Endothelial cell (in vitro differentiated cells): ENCODE measurements at regions not wholly inside any gene's neighbourhood (a gene's known extent, or its start where the extent isn't known, plus 50 kb on each side); places are given as distances from the start of the nearest gene placed in this dataset.
"Not testable (repeated sequence)": the region's sequence is repeated elsewhere in the genome, so short reads cannot be mapped to it uniquely, and the experiment has no call there.

Experiments used
- DNase-seq: peaks from one replicate; pipeline ENCODE4 v3.0.0; 2021; ENCODE audit warnings: low spot score
- H3K27ac Mint-ChIP-seq: one replicate; pipeline ENCODE4 v1.8.0; 2021; ENCODE audit warnings: mixed read lengths, inconsistent platforms; ENCODE audit not compliant: unreplicated experiment
- H3K27me3 Mint-ChIP-seq: one replicate; pipeline ENCODE4 v1.8.0; 2021; ENCODE audit warnings: mild to moderate bottlenecking, moderate library complexity, mixed read lengths, inconsistent platforms; ENCODE audit not compliant: unreplicated experiment
- H3K36me3 Mint-ChIP-seq: one replicate; pipeline ENCODE4 v1.8.0; 2021; ENCODE audit warnings: mild to moderate bottlenecking, low read depth, mixed read lengths, inconsistent platforms; ENCODE audit not compliant: unreplicated experiment
- H3K4me1 Mint-ChIP-seq: one replicate; pipeline ENCODE4 v1.8.0; 2021; ENCODE audit warnings: mild to moderate bottlenecking, mixed read lengths, inconsistent platforms; ENCODE audit not compliant: unreplicated experiment
- H3K4me3 Mint-ChIP-seq: one replicate; pipeline ENCODE4 v1.8.0; 2021; ENCODE audit warnings: mild to moderate bottlenecking, mixed read lengths, inconsistent platforms; ENCODE audit not compliant: unreplicated experiment
- H3K9me3 Mint-ChIP-seq: one replicate; pipeline ENCODE4 v1.8.0; 2021; ENCODE audit warnings: mixed read lengths, inconsistent platforms; ENCODE audit not compliant: unreplicated experiment
- CTCF ChIP-seq: fragments of 200-600 bp; sonication (generic); IDR thresholded peaks from one replicate; pipeline ENCODE4 v1.5.0; 2021; ENCODE audit warnings: antibody characterized with exemption; ENCODE audit not compliant: unreplicated experiment

GRCh38 chr12:67788118-67788517 lies 139.6 kb downstream of the DYRK2 start:
- no peak overlapping the region for H3K4me3 Mint-ChIP-seq
- peaks cover 22% of the 10 kb centered on the region for H3K4me1 Mint-ChIP-seq
- TF ChIP-seq CTCF = no peak
- H3K36me3 Mint-ChIP-seq = peaks cover 10% of the 10 kb centered on the region
- no peak for DNase-seq
- peaks cover 2% of the 10 kb centered on the region for H3K27me3 Mint-ChIP-seq
- no peak overlapping the region for H3K27ac Mint-ChIP-seq
- no peaks in the 10 kb centered on the region for H3K9me3 Mint-ChIP-seq

GRCh38 chr12:67789266-67789665 lies 140.7 kb downstream of the DYRK2 start:
- Mint-ChIP-seq H3K27me3 (peaks cover 2% of the 10 kb centered on the region), H3K9me3 (no peaks in the 10 kb centered on the region), H3K27ac (no peak overlapping the region), H3K36me3 (peaks cover 10% of the 10 kb centered on the region), H3K4me3 (no peak overlapping the region), H3K4me1 (peaks cover 11% of the 10 kb centered on the region)
- DNase-seq = no peak
- no peak for TF ChIP-seq CTCF

- no peak overlapping the region for H3K4me3 Mint-ChIP-seq
- peaks cover 10% of the 10 kb centered on the region for H3K36me3 Mint-ChIP-seq
- H3K4me1 Mint-ChIP-seq = peaks cover 4% of the 10 kb centered on the region
- H3K27me3 Mint-ChIP-seq = peaks cover 2% of the 10 kb centered on the region
- DNase-seq = no peak
- no peaks in the 10 kb centered on the region for H3K9me3 Mint-ChIP-seq
- no peak for TF ChIP-seq CTCF
- H3K27ac Mint-ChIP-seq = no peak overlapping the region
Observed at GRCh38 chr12:67790660-67791059, 142.1 kb downstream of the DYRK2 start.

DNA sequence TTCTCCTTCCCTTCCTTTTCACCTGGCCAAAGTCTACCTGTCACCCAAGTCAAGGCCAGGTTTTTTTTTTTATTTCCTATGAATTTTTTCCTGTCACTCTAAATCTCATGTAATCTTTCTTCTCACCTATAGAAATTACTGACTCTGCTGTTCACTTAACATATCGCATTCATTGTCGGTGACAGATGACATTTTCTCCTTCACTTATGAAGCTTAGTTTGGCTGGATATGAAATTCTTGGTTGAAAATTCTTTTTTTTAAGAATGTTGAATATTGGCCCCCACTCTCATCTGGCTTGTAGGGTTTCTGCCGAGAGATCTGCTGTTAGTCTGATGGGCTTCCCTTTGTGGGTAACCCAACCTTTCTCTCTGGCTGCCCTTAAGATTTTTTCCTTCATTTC lies 142.8 kb downstream of the DYRK2 start:
- not testable (repeated sequence) for H3K4me1 Mint-ChIP-seq, H3K9me3 Mint-ChIP-seq, H3K27me3 Mint-ChIP-seq, H3K36me3 Mint-ChIP-seq, DNase-seq, H3K27ac Mint-ChIP-seq, H3K4me3 Mint-ChIP-seq

GRCh38 chr12:67792185-67792584 lies 143.6 kb downstream of the DYRK2 start:
- Mint-ChIP-seq H3K4me3 (no peak overlapping the region), H3K36me3 (peaks cover 10% of the 10 kb centered on the region), H3K27ac (no peak overlapping the region), H3K9me3 (no peaks in the 10 kb centered on the region), H3K4me1 (peaks cover 4% of the 10 kb centered on the region), H3K27me3 (peaks cover 2% of the 10 kb centered on the region)
- no peak for TF ChIP-seq CTCF
- DNase-seq = no peak

- TF ChIP-seq CTCF = no peak
- DNase-seq = no peak
- H3K9me3 Mint-ChIP-seq = no peaks in the 10 kb centered on the region
- peaks cover 2% of the 10 kb centered on the region for H3K27me3 Mint-ChIP-seq
- peaks cover 10% of the 10 kb centered on the region for H3K36me3 Mint-ChIP-seq
- no peak overlapping the region for H3K4me3 Mint-ChIP-seq
- no peak overlapping the region for H3K27ac Mint-ChIP-seq
- H3K4me1 Mint-ChIP-seq = peaks cover 13% of the 10 kb centered on the region
Observed at GRCh38 chr12:67794161-67794560, 145.6 kb downstream of the DYRK2 start.
